RWPE1 (cell line): ENCODE measurements at regions not wholly inside any gene's neighbourhood (a gene's known extent, or its start where the extent isn't known, plus 50 kb on each side); places are given as distances from the start of the nearest gene placed in this dataset.

Experiments used
- CTCF ChIA-PET: fragments of 350-600 bp; sonication (Branson Sonifier 250); formaldehyde crosslinking; extraction: SDS; loops from one replicate; lab custom pipeline; 2021; lab: Yijun Ruan, JAX
- POLR2A ChIA-PET: fragments of 400-600 bp; formaldehyde crosslinking; extraction: SDS; loops from one replicate; lab custom pipeline; 2020; ENCODE audit warnings: antibody characterized with exemption; ENCODE audit not compliant: low non-redundant PET; lab: Yijun Ruan, JAX
- DNase-seq: peaks from one replicate; pipeline ENCODE4 v3.0.0; 2012; ENCODE audit warnings: low spot score
- H3K27ac ChIP-seq: fragments of 450-650 bp; 2 replicates; pipeline ENCODE4 v1.5.1; 2017
- TF ChIP-seq, protein P1 (sequence below): fragments of 450-650 bp; conservative IDR thresholded peaks from 2 replicates; pipeline ENCODE4 v1.5.1; 2017; ENCODE audit warnings: low read depth, mild to moderate bottlenecking

DNA sequence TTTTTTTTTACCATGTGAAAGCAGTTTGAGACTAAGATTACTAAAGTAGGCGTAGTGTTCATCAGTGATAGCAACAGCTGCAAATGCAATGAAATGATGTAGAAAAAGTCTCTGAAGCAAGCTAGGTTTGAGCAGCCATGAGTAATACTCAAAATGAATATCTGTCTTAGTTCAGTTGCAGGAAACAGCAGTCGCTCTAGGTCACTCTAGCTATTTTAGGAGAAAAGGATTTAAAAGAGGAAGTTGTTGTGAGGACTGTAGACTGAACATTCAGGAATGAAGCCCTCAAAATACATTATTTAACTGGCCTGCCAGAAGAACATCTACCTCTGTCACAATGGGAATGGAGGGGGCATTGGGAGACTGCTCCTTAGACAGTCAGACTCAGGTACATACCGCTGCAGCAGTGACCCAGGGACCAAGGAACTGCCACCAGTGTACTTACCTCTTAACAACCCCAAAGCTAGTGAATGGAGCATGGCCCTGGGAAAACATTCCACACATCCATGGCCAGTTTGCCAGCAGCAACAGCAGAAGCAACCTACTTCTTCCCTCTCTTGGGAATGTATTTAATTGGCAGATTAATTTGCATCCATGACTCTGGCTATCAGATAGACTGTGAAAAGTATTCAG lies 243.0 kb upstream of the KHDRBS2 start:
- ChIA-PET POLR2A (no interaction called here), CTCF (no interaction called here)
- TF ChIP-seq, protein P1, sequence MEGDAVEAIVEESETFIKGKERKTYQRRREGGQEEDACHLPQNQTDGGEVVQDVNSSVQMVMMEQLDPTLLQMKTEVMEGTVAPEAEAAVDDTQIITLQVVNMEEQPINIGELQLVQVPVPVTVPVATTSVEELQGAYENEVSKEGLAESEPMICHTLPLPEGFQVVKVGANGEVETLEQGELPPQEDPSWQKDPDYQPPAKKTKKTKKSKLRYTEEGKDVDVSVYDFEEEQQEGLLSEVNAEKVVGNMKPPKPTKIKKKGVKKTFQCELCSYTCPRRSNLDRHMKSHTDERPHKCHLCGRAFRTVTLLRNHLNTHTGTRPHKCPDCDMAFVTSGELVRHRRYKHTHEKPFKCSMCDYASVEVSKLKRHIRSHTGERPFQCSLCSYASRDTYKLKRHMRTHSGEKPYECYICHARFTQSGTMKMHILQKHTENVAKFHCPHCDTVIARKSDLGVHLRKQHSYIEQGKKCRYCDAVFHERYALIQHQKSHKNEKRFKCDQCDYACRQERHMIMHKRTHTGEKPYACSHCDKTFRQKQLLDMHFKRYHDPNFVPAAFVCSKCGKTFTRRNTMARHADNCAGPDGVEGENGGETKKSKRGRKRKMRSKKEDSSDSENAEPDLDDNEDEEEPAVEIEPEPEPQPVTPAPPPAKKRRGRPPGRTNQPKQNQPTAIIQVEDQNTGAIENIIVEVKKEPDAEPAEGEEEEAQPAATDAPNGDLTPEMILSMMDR: no peak
- no peak overlapping the region for H3K27ac ChIP-seq
- DNase-seq: no peak

GRCh38 chr6:62523630-62524029 lies 237.6 kb upstream of the KHDRBS2 start:
- H3K27ac ChIP-seq: no peak overlapping the region
- TF ChIP-seq, protein P1: no peak
- no peak for DNase-seq
- ChIA-PET POLR2A (no interaction called here), CTCF (no interaction called here)

DNA sequence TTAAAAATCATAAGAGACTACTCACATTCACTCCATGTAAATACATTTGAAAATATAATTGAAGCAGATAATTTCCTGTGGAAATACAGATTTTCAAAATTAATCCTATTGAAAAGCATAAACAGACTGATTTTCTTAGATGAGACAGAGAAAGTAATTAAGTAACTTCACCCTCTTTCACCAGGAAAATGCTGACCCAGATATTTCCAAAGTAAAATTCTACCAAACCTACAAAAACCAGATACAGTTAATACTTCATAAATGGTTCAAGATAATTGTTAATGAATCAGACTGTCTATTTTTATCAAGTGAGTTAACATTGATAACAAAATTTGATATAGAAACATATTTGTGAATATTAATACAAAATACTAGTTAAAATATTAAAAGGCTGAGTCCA lies 233.5 kb upstream of the KHDRBS2 start:
- ChIA-PET POLR2A (no interaction called here), CTCF (no interaction called here)
- TF ChIP-seq, protein P1: no peak
- no peak for DNase-seq
- H3K27ac ChIP-seq: no peak overlapping the region

- DNase-seq: no peak
- TF ChIP-seq, protein P1: no peak
- ChIA-PET POLR2A (no interaction called here), CTCF (interaction anchor here (0.6 kb wide), 1 partner anchor 806 kb away, joined by 5 read pairs; no protein-coding TSS in a partner anchor)
- no peak overlapping the region for H3K27ac ChIP-seq
These were observed 230.5 kb upstream of the KHDRBS2 start for GRCh38 chr6:62516291-62517141.

GRCh38 chr6:62492192-62492822 lies 206.3 kb upstream of the KHDRBS2 start:
- TF ChIP-seq, protein P1: no peak
- H3K27ac ChIP-seq: no peak overlapping the region
- ChIA-PET POLR2A (no interaction called here), CTCF (no interaction called here)
- no peak for DNase-seq

- DNase-seq: no peak
- ChIA-PET POLR2A (no interaction called here), CTCF (interaction anchor here (0.5 kb wide), 1 partner anchor 164 kb away, joined by 3 read pairs; no protein-coding TSS in a partner anchor)
- TF ChIP-seq, protein P1: no peak
- no peak overlapping the region for H3K27ac ChIP-seq
These were observed 194.5 kb upstream of the KHDRBS2 start for GRCh38 chr6:62480544-62480943.
